ENCODE measurements at regions not wholly inside any gene's neighbourhood (a gene's known extent, or its start where the extent isn't known, plus 50 kb on each side); places are given as distances from the start of the nearest gene placed in this dataset.
"Not testable (repeated sequence)": the region's sequence is repeated elsewhere in the genome, so short reads cannot be mapped to it uniquely, and the experiment has no call there.

DNA sequence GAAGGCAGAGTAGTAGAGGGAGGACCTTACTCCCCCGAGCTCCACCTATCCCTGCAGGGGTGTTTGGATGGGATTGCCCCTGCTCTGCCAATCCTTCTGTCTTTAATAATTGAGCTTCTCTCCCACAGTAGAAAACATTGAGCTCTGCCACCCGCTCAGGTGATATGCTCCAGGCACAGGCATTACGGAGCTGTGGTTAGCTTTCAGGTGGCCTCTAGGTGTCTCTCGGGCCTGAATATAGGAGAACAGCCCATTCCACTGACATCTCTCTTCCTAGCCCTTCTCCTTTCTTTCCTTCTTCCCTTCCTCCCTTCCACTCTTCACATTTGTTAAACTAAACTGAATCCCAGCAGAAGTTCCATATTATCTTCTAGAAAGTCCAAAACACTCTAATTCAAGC lies 203.4 kb downstream of the SYK start:
- no peak for DNase-seq
- TF ChIP-seq, protein P1, sequence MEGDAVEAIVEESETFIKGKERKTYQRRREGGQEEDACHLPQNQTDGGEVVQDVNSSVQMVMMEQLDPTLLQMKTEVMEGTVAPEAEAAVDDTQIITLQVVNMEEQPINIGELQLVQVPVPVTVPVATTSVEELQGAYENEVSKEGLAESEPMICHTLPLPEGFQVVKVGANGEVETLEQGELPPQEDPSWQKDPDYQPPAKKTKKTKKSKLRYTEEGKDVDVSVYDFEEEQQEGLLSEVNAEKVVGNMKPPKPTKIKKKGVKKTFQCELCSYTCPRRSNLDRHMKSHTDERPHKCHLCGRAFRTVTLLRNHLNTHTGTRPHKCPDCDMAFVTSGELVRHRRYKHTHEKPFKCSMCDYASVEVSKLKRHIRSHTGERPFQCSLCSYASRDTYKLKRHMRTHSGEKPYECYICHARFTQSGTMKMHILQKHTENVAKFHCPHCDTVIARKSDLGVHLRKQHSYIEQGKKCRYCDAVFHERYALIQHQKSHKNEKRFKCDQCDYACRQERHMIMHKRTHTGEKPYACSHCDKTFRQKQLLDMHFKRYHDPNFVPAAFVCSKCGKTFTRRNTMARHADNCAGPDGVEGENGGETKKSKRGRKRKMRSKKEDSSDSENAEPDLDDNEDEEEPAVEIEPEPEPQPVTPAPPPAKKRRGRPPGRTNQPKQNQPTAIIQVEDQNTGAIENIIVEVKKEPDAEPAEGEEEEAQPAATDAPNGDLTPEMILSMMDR (IDR thresholded peaks at IDR 0.05; ENCODE audit: low read depth, low read length) = no peak
- no peak overlapping the region for H3K4me3 ChIP-seq (ENCODE audit: low read depth, low read length)
- H3K4me1 ChIP-seq = peaks cover 8% of the 10 kb centered on the region; the same call in 1 of the 2 replicates
- no peaks in the 10 kb centered on the region for H3K27me3 ChIP-seq
- no peaks in the 10 kb centered on the region for H3K9me3 ChIP-seq
- H3K36me3 ChIP-seq = no peaks in the 10 kb centered on the region

DNA sequence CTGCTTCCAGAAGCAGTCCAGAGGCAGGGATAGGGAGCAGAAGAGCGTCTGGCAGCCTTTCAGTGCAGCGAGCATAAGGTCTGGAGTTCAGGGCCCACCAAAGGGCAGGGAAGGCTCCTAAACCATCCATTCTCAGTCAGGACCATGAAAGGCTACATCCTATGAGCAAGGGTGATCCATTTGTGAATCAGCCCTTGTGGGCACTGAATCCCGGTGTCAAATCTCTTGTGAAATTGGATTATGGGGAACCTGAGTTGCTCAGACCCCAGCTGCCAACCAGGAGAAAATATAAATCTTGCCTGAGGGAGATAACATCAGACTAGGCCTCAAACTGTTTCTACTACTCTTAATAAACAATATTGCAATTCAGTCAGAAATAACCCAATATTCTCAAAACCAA lies 204.4 kb downstream of the SYK start:
- peaks cover 4% of the 10 kb centered on the region; the same call in 1 of the 2 replicates for H3K4me1 ChIP-seq
- no peaks in the 10 kb centered on the region for H3K36me3 ChIP-seq
- no peak for DNase-seq
- no peaks in the 10 kb centered on the region for H3K27me3 ChIP-seq
- TF ChIP-seq, protein P1 (IDR thresholded peaks at IDR 0.05; ENCODE audit: low read depth, low read length) = no peak
- H3K9me3 ChIP-seq = no peaks in the 10 kb centered on the region
- no peak overlapping the region for H3K4me3 ChIP-seq (ENCODE audit: low read depth, low read length)

DNA sequence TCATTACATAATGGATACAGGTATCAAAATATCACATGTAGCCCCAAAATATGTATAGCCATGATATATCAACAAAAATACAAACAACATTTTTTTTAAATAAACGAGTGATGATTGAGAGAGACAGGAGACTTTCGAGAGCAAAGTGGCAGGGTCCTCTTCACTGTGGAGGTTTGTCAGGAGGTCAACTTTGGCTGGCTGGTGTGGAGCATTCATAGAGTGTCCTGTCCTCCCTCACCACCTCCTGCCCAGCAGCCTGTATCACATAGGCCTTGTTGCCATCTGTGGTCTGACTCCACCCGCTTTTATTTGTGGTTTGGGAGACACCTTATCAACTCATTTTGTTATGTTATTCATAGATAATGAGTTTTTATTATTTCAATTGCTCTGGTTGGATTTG lies 206.9 kb downstream of the SYK start:
- Histone ChIP-seq H3K4me1 (no peaks in the 10 kb centered on the region), H3K4me3 (ENCODE audit: low read depth, low read length) (no peak overlapping the region), H3K27me3 (no peaks in the 10 kb centered on the region), H3K9me3 (no peaks in the 10 kb centered on the region), H3K36me3 (no peaks in the 10 kb centered on the region)
- TF ChIP-seq, protein P1 (IDR thresholded peaks at IDR 0.05; ENCODE audit: low read depth, low read length) = no peak
- DNase-seq = no peak

DNA sequence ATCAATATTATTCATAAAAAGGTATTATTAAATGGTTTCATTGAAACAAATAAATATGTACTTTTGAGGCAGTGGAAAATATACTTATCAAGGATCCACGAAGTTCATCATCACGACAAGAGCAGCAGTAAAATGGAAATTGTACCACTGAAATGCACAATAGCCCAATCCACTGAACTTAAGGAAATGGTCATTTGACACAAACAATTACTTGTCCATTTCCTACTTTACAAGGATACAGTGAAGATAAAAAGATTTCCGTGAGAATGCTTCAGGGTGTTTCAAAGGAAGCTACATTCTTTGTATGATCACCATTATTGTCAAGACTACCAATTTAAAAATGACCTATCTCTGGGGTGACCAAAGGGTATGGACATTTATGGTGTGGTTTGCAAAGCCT lies 210.3 kb downstream of the SYK start:
- TF ChIP-seq, protein P1 (IDR thresholded peaks at IDR 0.05; ENCODE audit: low read depth, low read length) = no peak
- Histone ChIP-seq H3K36me3 (no peaks in the 10 kb centered on the region), H3K4me3 (ENCODE audit: low read depth, low read length) (no peak overlapping the region), H3K9me3 (no peaks in the 10 kb centered on the region), H3K27me3 (no peaks in the 10 kb centered on the region), H3K4me1 (no peaks in the 10 kb centered on the region)
- no peak for DNase-seq

DNA sequence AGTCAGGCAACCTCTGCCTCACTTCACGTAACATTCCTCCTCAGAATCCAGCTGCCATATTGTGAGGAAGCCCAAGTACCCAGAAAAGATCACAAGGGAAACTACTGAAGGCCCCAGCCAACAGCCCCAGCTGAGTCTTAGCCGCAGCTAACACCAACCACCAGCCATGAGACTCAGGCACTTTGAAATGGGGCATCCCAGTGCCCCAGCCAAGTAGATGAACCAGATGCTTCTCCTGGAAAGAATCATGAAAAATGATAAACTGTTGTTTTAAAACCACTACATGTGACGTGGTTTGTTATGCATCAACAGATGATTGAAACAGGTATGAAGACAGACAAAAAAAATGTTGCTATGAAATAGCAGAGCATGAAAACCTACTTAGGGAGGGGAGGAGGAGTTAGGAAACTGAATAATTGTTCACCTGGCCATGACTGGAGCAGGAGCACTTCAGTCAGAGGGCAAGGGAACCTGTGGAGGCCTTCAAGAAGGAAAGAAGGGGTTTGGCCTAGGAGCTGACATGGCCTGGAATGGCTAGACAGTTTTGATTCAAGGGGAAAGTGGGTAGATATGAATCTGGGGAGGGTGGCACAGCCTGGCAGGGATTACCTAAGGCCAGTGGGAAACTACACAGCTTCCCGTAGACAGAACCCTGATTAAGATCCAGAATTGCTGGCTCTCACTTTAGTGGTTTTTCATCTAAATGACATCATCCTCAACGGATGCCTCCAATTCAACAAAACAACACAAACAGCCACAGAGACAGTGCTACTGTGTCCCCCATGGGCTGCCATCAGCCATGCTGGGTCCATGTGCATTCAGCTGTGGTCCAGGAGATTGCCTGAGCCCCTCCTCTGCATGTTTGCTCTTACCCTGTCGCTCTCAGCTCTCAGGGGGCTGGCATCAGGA lies 211.6 kb downstream of the SYK start:
- TF ChIP-seq, protein P1 (IDR thresholded peaks at IDR 0.05; ENCODE audit: low read depth, low read length) = no peak
- no peaks in the 10 kb centered on the region for H3K4me1 ChIP-seq
- no peaks in the 10 kb centered on the region for H3K27me3 ChIP-seq

DNA sequence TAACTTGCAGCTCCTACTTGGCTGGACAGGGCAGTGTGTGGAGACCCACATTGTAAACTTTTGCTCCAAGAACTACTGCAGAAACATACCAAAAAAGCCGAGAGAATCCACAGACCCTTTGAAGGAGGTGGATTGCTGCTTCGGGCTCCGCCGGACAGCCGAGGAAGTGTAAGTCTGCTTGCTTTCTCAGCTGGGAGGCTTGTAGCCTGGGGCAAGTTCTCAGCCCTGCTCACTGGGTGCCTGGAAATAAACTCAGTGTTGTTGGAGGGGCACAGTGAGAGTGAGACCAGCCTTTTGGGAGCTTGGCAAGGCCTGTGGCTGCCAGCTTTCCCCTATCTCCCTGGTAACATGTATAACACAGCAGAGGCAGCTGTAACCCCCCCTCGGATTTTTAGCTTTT lies 215.6 kb downstream of the SYK start:
- no peak for DNase-seq
- Histone ChIP-seq H3K36me3 (no peaks in the 10 kb centered on the region), H3K27me3 (no peaks in the 10 kb centered on the region; the same call in 1 of the 2 replicates), H3K4me1 (no peaks in the 10 kb centered on the region), H3K4me3 (ENCODE audit: low read depth, low read length) (no peak overlapping the region), H3K9me3 (no peaks in the 10 kb centered on the region)
- TF ChIP-seq, protein P1 (IDR thresholded peaks at IDR 0.05; ENCODE audit: low read depth, low read length) = no peak

More for the DNA sequence above, 211.6 kb downstream of the SYK start:
- Histone ChIP-seq H3K9me3 (no peaks in the 10 kb centered on the region), H3K36me3 (no peaks in the 10 kb centered on the region), H3K4me3 (ENCODE audit: low read depth, low read length) (no peak overlapping the region)
- no peak for DNase-seq

DNA sequence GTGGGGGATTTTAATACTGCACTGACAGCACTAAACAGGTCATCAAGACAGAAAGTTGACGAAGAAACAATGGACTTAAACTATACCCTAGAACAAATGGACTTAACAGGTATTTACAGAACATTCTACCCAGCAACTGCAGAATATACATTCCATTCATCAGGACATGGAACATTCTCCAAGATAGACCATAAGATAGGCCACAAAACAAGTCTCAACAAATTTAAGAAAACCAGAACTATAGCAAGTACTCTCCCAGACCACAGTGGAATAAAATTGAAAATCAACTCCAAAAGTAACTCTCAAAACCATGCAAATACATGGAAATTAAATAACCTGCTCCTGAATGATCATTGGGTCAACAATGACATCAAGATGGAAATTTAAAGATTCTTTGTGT lies 218.3 kb downstream of the SYK start:
- not testable (repeated sequence) for H3K36me3 ChIP-seq; H3K4me3 ChIP-seq (ENCODE audit: low read depth, low read length); H3K9me3 ChIP-seq; H3K27me3 ChIP-seq; DNase-seq; H3K4me1 ChIP-seq

DNA sequence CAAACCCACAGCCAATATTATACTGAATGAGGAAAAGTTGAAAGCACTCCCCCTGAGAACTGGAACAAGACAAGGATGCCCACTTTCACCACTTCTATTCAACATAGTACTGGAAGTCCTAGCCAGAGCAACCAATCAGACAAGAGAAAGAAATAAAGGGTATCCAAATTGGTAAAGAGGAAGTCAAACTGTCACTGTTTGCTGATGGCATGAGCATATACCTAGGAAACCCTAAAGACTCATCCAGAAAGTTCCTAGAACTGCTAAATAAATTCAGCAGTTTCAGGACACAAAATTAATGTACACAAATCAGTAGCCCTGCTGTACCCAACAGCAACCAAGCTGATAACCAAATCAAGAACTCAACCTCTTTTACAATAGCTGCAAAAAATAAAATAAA lies 220.0 kb downstream of the SYK start:
- not testable (repeated sequence) for H3K27me3 ChIP-seq; H3K4me1 ChIP-seq; DNase-seq; H3K36me3 ChIP-seq; H3K9me3 ChIP-seq; H3K4me3 ChIP-seq (ENCODE audit: low read depth, low read length)

Measured in BE2C (cell line).